MM.1S (cell line): ENCODE measurements at regions not wholly inside any gene's neighbourhood (a gene's known extent, or its start where the extent isn't known, plus 50 kb on each side); places are given as distances from the start of the nearest gene placed in this dataset.

Experiments used
- EZH2phosphoT487 ChIP-seq: fragments of 300-600 bp; sonication (generic); IDR thresholded peaks from 2 replicates; pipeline ENCODE4 v1.6.1; 2018; ENCODE audit warnings: antibody characterized with exemption, low read length
- TF ChIP-seq, protein P1 (sequence below): fragments of 300-600 bp; sonication (generic); IDR thresholded peaks from 2 replicates; pipeline ENCODE4 v1.5.1; 2016; ENCODE audit warnings: antibody characterized with exemption, low read length, mixed read lengths

DNA sequence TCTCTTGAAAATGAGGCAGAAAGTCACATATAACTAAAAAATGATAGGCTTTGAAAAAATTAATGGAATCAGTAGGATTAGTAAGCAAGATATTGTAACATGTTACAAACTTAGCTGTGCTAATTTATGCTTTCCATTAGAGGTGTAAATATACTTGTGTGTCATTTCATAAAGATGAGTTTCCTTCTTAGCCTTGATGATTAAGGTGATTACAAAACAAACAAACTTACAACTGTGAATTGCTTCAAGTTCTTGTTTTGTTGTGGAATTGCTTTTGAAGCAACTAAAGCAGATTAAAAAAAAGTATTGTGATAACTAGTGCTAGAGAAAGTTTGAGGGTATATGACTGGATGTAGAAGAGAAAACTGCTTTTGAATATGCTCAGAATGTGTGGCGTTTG, 87.9 kb downstream of the DIPK2A start:
- TF ChIP-seq, protein P1, sequence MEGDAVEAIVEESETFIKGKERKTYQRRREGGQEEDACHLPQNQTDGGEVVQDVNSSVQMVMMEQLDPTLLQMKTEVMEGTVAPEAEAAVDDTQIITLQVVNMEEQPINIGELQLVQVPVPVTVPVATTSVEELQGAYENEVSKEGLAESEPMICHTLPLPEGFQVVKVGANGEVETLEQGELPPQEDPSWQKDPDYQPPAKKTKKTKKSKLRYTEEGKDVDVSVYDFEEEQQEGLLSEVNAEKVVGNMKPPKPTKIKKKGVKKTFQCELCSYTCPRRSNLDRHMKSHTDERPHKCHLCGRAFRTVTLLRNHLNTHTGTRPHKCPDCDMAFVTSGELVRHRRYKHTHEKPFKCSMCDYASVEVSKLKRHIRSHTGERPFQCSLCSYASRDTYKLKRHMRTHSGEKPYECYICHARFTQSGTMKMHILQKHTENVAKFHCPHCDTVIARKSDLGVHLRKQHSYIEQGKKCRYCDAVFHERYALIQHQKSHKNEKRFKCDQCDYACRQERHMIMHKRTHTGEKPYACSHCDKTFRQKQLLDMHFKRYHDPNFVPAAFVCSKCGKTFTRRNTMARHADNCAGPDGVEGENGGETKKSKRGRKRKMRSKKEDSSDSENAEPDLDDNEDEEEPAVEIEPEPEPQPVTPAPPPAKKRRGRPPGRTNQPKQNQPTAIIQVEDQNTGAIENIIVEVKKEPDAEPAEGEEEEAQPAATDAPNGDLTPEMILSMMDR: no peak
- no peak for TF ChIP-seq EZH2phosphoT487
